WTC11 (cell line): ENCODE measurements at regions not wholly inside any gene's neighbourhood (a gene's known extent, or its start where the extent isn't known, plus 50 kb on each side); places are given as distances from the start of the nearest gene placed in this dataset.

Source experiments
- ATAC-seq: fragments of 200-7000 bp; cut with Tn5 transposase; 2 replicates; pipeline ENCODE4 v1.10.0; 2021; ENCODE audit warnings: mild to moderate bottlenecking, moderate library complexity
- CTCF ChIA-PET: fragments of 300-600 bp; sonication (Branson Sonifier 250); formaldehyde crosslinking; loops from one replicate; lab custom pipeline; 2021; ENCODE audit warnings: antibody characterized with exemption; lab: Charles Lee
- POLR2A ChIA-PET: fragments of 350-600 bp; sonication (Branson Sonifier 250); formaldehyde crosslinking; loops from one replicate; lab custom pipeline; 2021; ENCODE audit warnings: antibody characterized with exemption; lab: Charles Lee
- DNase-seq: peaks from one replicate; pipeline ENCODE4 v3.0.0; 2021; ENCODE audit warnings: low spot score
- H3K27ac Mint-ChIP-seq: 2 replicates; pipeline ENCODE4 v1.8.0; 2021; ENCODE audit warnings: mixed read lengths
- H3K27me3 Mint-ChIP-seq: 2 replicates; pipeline ENCODE4 v1.8.0; 2021; ENCODE audit warnings: low read depth, mild to moderate bottlenecking, moderate library complexity, mixed read lengths
- H3K36me3 Mint-ChIP-seq: 2 replicates; pipeline ENCODE4 v1.8.0; 2021; ENCODE audit warnings: mixed read lengths
- H3K4me1 Mint-ChIP-seq: 2 replicates; pipeline ENCODE4 v1.8.0; 2022; ENCODE audit warnings: mixed read lengths
- H3K4me3 Mint-ChIP-seq: 2 replicates; pipeline ENCODE4 v1.8.0; 2021; ENCODE audit warnings: mild to moderate bottlenecking, moderate library complexity, mixed read lengths
- H3K9me3 Mint-ChIP-seq: 2 replicates; pipeline ENCODE4 v1.8.0; 2021; ENCODE audit warnings: mixed read lengths
- AFF4 ChIP-seq: sonication (generic); formaldehyde crosslinking; IDR thresholded peaks from 2 replicates; pipeline ENCODE4 v1.8.1; 2023; ENCODE audit warnings: mild to moderate bottlenecking, missing genetic modification reagents, borderline replicate concordance
- CREM ChIP-seq: sonication (generic); formaldehyde crosslinking; IDR thresholded peaks from 2 replicates; pipeline ENCODE4 v1.8.1; 2022; ENCODE audit warnings: mild to moderate bottlenecking, missing genetic modification reagents, moderate library complexity
- EMX1 ChIP-seq: fragments of 250-450 bp; sonication (Bioruptor Pico); IDR thresholded peaks from 2 replicates; pipeline ENCODE4 v1.8.0; 2021; ENCODE audit warnings: mild to moderate bottlenecking
- ESRRA ChIP-seq: sonication (generic); formaldehyde crosslinking; IDR thresholded peaks from 2 replicates; pipeline ENCODE4 v1.8.1; 2022; ENCODE audit warnings: mild to moderate bottlenecking, missing genetic modification reagents, borderline replicate concordance
- FOXP4 ChIP-seq: sonication (generic); formaldehyde crosslinking; IDR thresholded peaks from 2 replicates; pipeline ENCODE4 v1.8.0; 2022; ENCODE audit warnings: mild to moderate bottlenecking, missing genetic modification reagents
- GTF2I ChIP-seq: fragments of 250-450 bp; sonication (Bioruptor Pico); conservative IDR thresholded peaks from 2 replicates; pipeline ENCODE4 v1.4.0; 2021; ENCODE audit warnings: mild to moderate bottlenecking
- HMGA2 ChIP-seq: fragments of 250-450 bp; sonication (Bioruptor Pico); IDR thresholded peaks from 2 replicates; pipeline ENCODE4 v1.4.0; 2021; ENCODE audit warnings: mild to moderate bottlenecking, moderate library complexity
- IRF1 ChIP-seq: sonication (generic); formaldehyde crosslinking; IDR thresholded peaks from 2 replicates; pipeline ENCODE4 v1.8.0; 2023; ENCODE audit warnings: missing genetic modification reagents
- KAT7 ChIP-seq: sonication (generic); formaldehyde crosslinking; IDR thresholded peaks from 2 replicates; pipeline ENCODE4 v1.8.1; 2023; ENCODE audit warnings: missing genetic modification reagents, mild to moderate bottlenecking, borderline replicate concordance
- MYBL2 ChIP-seq: sonication (generic); formaldehyde crosslinking; IDR thresholded peaks from 2 replicates; pipeline ENCODE4 v1.8.1; 2023; ENCODE audit warnings: mild to moderate bottlenecking, moderate library complexity, missing genetic modification reagents
- PREB ChIP-seq: sonication (generic); formaldehyde crosslinking; IDR thresholded peaks from 2 replicates; pipeline ENCODE4 v1.8.1; 2022; ENCODE audit warnings: mild to moderate bottlenecking, missing genetic modification reagents, moderate library complexity, borderline replicate concordance
- SMAD3 ChIP-seq: sonication (generic); formaldehyde crosslinking; IDR thresholded peaks from 2 replicates; pipeline ENCODE4 v1.8.0; 2022; ENCODE audit warnings: missing genetic modification reagents, mild to moderate bottlenecking, borderline replicate concordance
- SOX15 ChIP-seq: fragments of 250-450 bp; sonication (Bioruptor Pico); IDR thresholded peaks from 2 replicates; pipeline ENCODE4 v1.9.0; 2021; ENCODE audit warnings: mild to moderate bottlenecking
- TCF7 ChIP-seq: sonication (generic); formaldehyde crosslinking; IDR thresholded peaks from 2 replicates; pipeline ENCODE4 v1.8.0; 2022; ENCODE audit warnings: mild to moderate bottlenecking, low read depth, missing genetic modification reagents, moderate library complexity
- TEAD1 ChIP-seq: sonication (generic); formaldehyde crosslinking; IDR thresholded peaks from 2 replicates; pipeline ENCODE4 v1.8.0; 2022; ENCODE audit warnings: mild to moderate bottlenecking, missing genetic modification reagents
- ZNF671 ChIP-seq: fragments of 250-450 bp; sonication (Bioruptor Pico); IDR thresholded peaks from 2 replicates; pipeline ENCODE4 v1.8.0; 2021; ENCODE audit warnings: mild to moderate bottlenecking

- no peak for TF ChIP-seq PREB
- no peak for TF ChIP-seq KAT7 (CRISPR knock-in tag)
- TF ChIP-seq, all 79 proteins: peak for 0
Measured at GRCh38 chr1:29539971-29540370, 303.6 kb downstream of the PTPRU start (continued).

GRCh38 chr1:29538586-29538985, 302.3 kb downstream of the PTPRU start:
- POLR2A ChIA-PET = no interaction called here
- no peaks in the 10 kb centered on the region for H3K36me3 Mint-ChIP-seq
- no peaks in the 10 kb centered on the region for H3K4me1 Mint-ChIP-seq
- H3K27me3 Mint-ChIP-seq = no peaks in the 10 kb centered on the region; the same call in 1 of the 2 replicates
- CTCF ChIA-PET = no interaction called here
- DNase-seq (no peak), ATAC-seq (no peak)
- H3K9me3 Mint-ChIP-seq = peaks cover 3% of the 10 kb centered on the region
- H3K4me3 Mint-ChIP-seq = no peak overlapping the region
- H3K27ac Mint-ChIP-seq = no peak overlapping the region
- no peak for TF ChIP-seq SOX15 (CRISPR knock-in tag)

- no peak for ATAC-seq
- no peak overlapping the region for H3K27ac Mint-ChIP-seq
- H3K27me3 Mint-ChIP-seq = no peaks in the 10 kb centered on the region; the same call in 1 of the 2 replicates
- no peak for TF ChIP-seq TEAD1
- no peak for TF ChIP-seq AFF4
- H3K4me1 Mint-ChIP-seq = no peaks in the 10 kb centered on the region
- ChIA-PET POLR2A (no interaction called here), CTCF (no interaction called here)
- no peak for DNase-seq
- H3K9me3 Mint-ChIP-seq = peaks cover 32% of the 10 kb centered on the region
- no peak overlapping the region for H3K4me3 Mint-ChIP-seq
- H3K36me3 Mint-ChIP-seq = peaks cover 9% of the 10 kb centered on the region
Measured at GRCh38 chr1:29532751-29533150, 296.4 kb downstream of the PTPRU start.

- POLR2A ChIA-PET = no interaction called here
- CTCF ChIA-PET = no interaction called here
- no peak for TF ChIP-seq IRF1 (CRISPR knock-in tag)
- TF ChIP-seq, all 79 proteins: peak for 0
- DNase-seq = no peak
- H3K27ac Mint-ChIP-seq = no peak overlapping the region
- peaks cover 9% of the 10 kb centered on the region for H3K36me3 Mint-ChIP-seq
- H3K4me1 Mint-ChIP-seq = no peaks in the 10 kb centered on the region
- H3K9me3 Mint-ChIP-seq = peaks cover 32% of the 10 kb centered on the region
- no peak for ATAC-seq
- no peak overlapping the region for H3K4me3 Mint-ChIP-seq
- H3K27me3 Mint-ChIP-seq = no peaks in the 10 kb centered on the region; the same call in 1 of the 2 replicates
Measured at GRCh38 chr1:29532285-29532684, 296.0 kb downstream of the PTPRU start.

- ChIA-PET CTCF (no interaction called here), POLR2A (no interaction called here)
- ATAC-seq (no peak), DNase-seq (no peak)
- H3K4me1 Mint-ChIP-seq = no peaks in the 10 kb centered on the region
- H3K27ac Mint-ChIP-seq = no peak overlapping the region
- H3K4me3 Mint-ChIP-seq = no peak overlapping the region
- peaks cover 9% of the 10 kb centered on the region for H3K36me3 Mint-ChIP-seq
- H3K27me3 Mint-ChIP-seq = no peaks in the 10 kb centered on the region; the same call in 1 of the 2 replicates
- H3K9me3 Mint-ChIP-seq = peaks cover 32% of the 10 kb centered on the region
- TF ChIP-seq CREM (CRISPR knock-in tag) (no peak), TCF7 (CRISPR knock-in tag) (no peak), ESRRA (CRISPR knock-in tag) (no peak), SOX15 (CRISPR knock-in tag) (no peak), EMX1 (CRISPR knock-in tag) (no peak), MYBL2 (CRISPR knock-in tag) (no peak), SMAD3 (CRISPR knock-in tag) (no peak), FOXP4 (CRISPR knock-in tag) (no peak), GTF2I (CRISPR knock-in tag) (no peak), AFF4 (no peak), HMGA2 (CRISPR knock-in tag) (no peak), ZNF671 (CRISPR knock-in tag) (no peak)
Measured at GRCh38 chr1:29531596-29531995, 295.3 kb downstream of the PTPRU start.
